Nephron progenitor cell (in vitro differentiated cells): ENCODE measurements at regions not wholly inside any gene's neighbourhood (a gene's known extent, or its start where the extent isn't known, plus 50 kb on each side); places are given as distances from the start of the nearest gene placed in this dataset.

Source experiments
- DNase-seq: peaks from one replicate; pipeline ENCODE4 v3.0.0; 2021
- H3K27ac Mint-ChIP-seq: 2 replicates; pipeline ENCODE4 v1.8.0; 2021; ENCODE audit warnings: mild to moderate bottlenecking, moderate library complexity, mixed read lengths
- H3K27me3 Mint-ChIP-seq: 2 replicates; pipeline ENCODE4 v1.8.0; 2021; ENCODE audit warnings: mild to moderate bottlenecking, low read depth, mixed read lengths; ENCODE audit not compliant: poor library complexity
- H3K36me3 Mint-ChIP-seq: 2 replicates; pipeline ENCODE4 v1.8.0; 2021; ENCODE audit warnings: low read depth, mixed read lengths
- H3K4me1 Mint-ChIP-seq: 2 replicates; pipeline ENCODE4 v1.8.0; 2021; ENCODE audit warnings: mixed read lengths
- H3K4me3 Mint-ChIP-seq: 2 replicates; pipeline ENCODE4 v1.8.0; 2021; ENCODE audit warnings: mild to moderate bottlenecking, moderate library complexity, mixed read lengths
- H3K9me3 Mint-ChIP-seq: 2 replicates; pipeline ENCODE4 v1.8.0; 2021; ENCODE audit warnings: mild to moderate bottlenecking, moderate library complexity, mixed read lengths
- TF ChIP-seq, protein P1 (sequence below): fragments of 200-600 bp; sonication (generic); IDR thresholded peaks from 2 replicates; pipeline ENCODE4 v1.5.0; 2021; ENCODE audit warnings: antibody characterized with exemption

DNA sequence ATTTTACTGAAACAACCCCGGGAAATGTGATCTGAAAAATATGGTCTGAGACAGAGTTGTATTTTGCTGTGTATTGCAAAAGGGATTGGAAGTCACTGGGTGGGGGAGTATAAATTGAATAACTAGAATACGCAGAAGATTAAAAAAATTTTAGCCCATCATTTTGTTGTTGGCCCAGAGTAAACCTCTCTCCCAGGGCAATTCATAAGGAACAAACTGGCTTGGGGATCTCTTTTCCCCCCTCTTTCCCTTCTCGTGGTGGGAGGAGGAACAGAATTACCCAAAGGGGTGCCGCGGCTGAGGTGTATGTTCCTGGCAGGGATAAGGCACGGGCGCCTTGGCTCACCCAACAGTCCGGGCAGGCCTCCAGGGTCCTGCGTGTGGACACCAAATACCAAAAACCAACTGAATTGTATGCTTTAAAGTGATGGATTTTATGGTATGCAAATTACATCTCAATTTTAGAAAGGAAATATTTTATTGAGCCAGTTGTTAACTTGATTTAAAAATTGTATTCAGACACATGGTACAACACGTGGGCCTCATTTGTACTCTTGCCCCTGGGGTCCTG, 121.2 kb upstream of the SPRED2 start:
- no peak overlapping the region for H3K4me3 Mint-ChIP-seq
- no peak for DNase-seq
- no peaks in the 10 kb centered on the region for H3K36me3 Mint-ChIP-seq
- H3K4me1 Mint-ChIP-seq = peaks cover 40% of the 10 kb centered on the region
- H3K27me3 Mint-ChIP-seq = peaks cover 29% of the 10 kb centered on the region
- no peak overlapping the region for H3K27ac Mint-ChIP-seq
- TF ChIP-seq, protein P1, sequence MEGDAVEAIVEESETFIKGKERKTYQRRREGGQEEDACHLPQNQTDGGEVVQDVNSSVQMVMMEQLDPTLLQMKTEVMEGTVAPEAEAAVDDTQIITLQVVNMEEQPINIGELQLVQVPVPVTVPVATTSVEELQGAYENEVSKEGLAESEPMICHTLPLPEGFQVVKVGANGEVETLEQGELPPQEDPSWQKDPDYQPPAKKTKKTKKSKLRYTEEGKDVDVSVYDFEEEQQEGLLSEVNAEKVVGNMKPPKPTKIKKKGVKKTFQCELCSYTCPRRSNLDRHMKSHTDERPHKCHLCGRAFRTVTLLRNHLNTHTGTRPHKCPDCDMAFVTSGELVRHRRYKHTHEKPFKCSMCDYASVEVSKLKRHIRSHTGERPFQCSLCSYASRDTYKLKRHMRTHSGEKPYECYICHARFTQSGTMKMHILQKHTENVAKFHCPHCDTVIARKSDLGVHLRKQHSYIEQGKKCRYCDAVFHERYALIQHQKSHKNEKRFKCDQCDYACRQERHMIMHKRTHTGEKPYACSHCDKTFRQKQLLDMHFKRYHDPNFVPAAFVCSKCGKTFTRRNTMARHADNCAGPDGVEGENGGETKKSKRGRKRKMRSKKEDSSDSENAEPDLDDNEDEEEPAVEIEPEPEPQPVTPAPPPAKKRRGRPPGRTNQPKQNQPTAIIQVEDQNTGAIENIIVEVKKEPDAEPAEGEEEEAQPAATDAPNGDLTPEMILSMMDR = peak; percentile 12
- H3K9me3 Mint-ChIP-seq = no peaks in the 10 kb centered on the region

DNA sequence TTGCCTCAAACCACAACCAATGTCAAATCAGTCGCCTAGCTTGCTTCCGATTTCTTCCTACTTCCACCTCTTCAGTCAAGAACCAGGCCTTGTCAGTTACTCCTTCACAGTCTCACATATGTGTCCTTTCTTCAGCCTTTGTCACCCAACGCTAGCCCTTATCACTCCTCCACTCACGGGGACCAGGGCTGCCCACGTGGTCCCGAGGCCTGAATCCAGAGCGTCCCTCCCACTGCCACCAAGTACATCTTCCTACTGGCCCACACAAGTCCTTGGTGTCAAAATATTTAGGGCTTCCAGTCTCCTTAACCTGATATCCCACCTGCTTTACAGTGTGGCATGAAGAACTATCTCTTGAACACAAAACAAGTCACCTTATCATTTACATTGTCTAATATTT, 119.1 kb upstream of the SPRED2 start:
- no peak overlapping the region for H3K27ac Mint-ChIP-seq
- H3K9me3 Mint-ChIP-seq = no peaks in the 10 kb centered on the region
- peaks cover 49% of the 10 kb centered on the region for H3K4me1 Mint-ChIP-seq
- peaks cover 32% of the 10 kb centered on the region for H3K27me3 Mint-ChIP-seq
- no peak overlapping the region for H3K4me3 Mint-ChIP-seq
- no peaks in the 10 kb centered on the region for H3K36me3 Mint-ChIP-seq
- no peak for DNase-seq
- TF ChIP-seq, protein P1 = no peak

DNA sequence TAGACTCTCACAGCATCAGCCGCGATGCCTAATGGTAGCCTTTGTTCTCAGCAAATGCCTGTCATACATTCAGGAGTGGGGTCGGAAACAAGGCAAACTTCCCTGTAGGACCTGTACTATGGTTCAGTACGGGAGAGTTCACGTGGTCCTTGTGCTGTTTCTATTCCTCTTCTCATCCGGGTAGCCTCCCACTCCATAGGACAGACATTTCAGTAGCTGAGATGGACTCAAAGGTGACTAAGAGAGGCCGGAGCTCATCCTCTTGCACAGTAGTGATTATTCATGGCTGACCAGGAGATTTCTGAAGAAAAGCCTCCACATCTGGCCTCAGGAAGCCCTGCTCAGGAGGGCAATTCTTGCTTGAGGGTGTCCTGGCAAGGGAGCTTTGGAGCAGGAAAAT, 117.8 kb upstream of the SPRED2 start:
- DNase-seq = no peak
- TF ChIP-seq, protein P1 = no peak
- peaks cover 59% of the 10 kb centered on the region for H3K4me1 Mint-ChIP-seq
- no peak overlapping the region for H3K4me3 Mint-ChIP-seq
- peaks cover 26% of the 10 kb centered on the region for H3K27me3 Mint-ChIP-seq
- peak overlapping the region; percentile 38 for H3K27ac Mint-ChIP-seq
- H3K9me3 Mint-ChIP-seq = no peaks in the 10 kb centered on the region
- no peaks in the 10 kb centered on the region for H3K36me3 Mint-ChIP-seq

DNA sequence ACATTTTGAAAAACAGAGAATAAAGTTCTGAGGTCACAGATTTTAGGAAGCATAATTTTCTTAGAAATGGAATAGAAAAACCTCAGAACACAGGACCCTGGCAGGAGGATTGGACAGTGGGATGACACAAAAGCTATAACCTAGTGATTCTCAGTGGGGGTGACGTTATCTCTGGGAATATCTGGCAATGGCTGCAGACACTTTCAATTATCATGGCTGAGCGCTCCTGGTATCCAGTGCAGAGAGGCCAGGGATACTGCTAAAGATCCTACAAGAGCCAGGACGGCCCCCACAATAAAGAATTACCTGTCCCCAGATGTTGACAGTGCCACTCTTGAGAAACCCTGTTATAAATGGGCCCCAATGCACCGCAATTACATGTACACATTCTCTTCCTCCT, 117.2 kb upstream of the SPRED2 start:
- Mint-ChIP-seq H3K27ac (no peak overlapping the region), H3K36me3 (no peaks in the 10 kb centered on the region), H3K4me3 (no peak overlapping the region), H3K27me3 (peaks cover 23% of the 10 kb centered on the region), H3K9me3 (no peaks in the 10 kb centered on the region), H3K4me1 (peaks cover 59% of the 10 kb centered on the region)
- TF ChIP-seq, protein P1 = no peak
- DNase-seq = no peak

DNA sequence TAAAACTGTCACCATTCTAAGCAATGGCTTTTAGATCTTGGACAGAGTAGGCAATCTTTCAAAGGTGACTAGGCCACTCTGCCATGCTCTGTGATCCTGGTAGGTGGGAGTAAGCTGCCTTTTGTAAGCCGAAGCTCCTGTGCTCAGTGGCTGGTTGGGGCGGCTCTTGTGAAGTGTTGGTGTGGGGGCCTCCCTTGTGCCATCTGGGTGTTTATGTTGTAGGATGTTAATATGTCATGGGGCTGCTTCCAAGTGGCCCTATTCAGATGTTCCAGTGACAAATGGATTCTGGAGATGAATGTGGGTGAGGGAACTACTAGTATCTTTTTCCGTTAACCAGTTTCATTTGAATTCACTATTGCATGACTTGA, 116.8 kb upstream of the SPRED2 start:
- Mint-ChIP-seq H3K36me3 (no peaks in the 10 kb centered on the region), H3K27me3 (peaks cover 23% of the 10 kb centered on the region), H3K9me3 (no peaks in the 10 kb centered on the region), H3K27ac (no peak overlapping the region), H3K4me3 (no peak overlapping the region), H3K4me1 (peaks cover 60% of the 10 kb centered on the region)
- TF ChIP-seq, protein P1 = no peak
- DNase-seq = peak; percentile 15

DNA sequence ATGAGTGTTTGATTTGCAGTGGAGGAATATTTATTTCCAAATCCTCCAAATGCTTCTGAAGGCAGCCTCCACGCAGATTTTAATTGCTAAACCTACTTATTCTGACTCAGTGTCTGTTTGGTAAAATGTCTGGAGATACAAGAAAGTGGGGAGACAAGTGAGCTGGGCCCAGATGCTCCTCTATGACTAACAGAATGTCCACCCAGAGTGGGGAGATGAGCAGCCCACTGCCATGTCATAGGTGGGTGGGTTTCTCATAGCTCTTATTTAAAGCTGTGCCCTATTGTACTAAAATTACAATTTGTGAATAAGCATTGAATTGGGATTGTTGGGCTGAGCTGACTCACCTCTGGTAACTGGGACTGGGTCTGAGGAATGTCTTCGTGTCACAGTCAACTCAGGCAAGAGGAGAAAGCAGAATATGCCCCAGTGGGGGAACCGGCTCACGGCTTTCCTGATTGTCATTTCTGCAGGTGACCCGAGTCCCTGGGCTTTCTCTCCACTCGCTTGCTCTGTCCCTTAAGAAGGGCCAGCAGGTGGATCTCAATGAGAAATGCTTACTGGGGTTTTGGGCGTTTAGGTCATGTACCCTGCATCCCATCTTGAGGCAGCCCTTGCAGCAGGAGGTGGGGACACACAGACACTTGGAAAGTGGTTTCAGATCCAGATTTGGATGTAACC, 116.3 kb upstream of the SPRED2 start:
- Mint-ChIP-seq H3K9me3 (no peaks in the 10 kb centered on the region), H3K27ac (no peak overlapping the region), H3K4me3 (no peak overlapping the region), H3K36me3 (no peaks in the 10 kb centered on the region), H3K4me1 (peaks cover 61% of the 10 kb centered on the region), H3K27me3 (peaks cover 19% of the 10 kb centered on the region)
- no peak for DNase-seq
- TF ChIP-seq, protein P1 = no peak
